HG02759 (cell line): ENCODE measurements at regions not wholly inside any gene's neighbourhood (a gene's known extent, or its start where the extent isn't known, plus 50 kb on each side); places are given as distances from the start of the nearest gene placed in this dataset.

ENCODE experiments used
- ATAC-seq: cut with Tn5 transposase; IDR thresholded peaks from one replicate; pipeline ENCODE4 v1.9.1; 2021; ENCODE audit warnings: mild to moderate bottlenecking, moderate library complexity; ENCODE audit not compliant: unreplicated experiment

DNA sequence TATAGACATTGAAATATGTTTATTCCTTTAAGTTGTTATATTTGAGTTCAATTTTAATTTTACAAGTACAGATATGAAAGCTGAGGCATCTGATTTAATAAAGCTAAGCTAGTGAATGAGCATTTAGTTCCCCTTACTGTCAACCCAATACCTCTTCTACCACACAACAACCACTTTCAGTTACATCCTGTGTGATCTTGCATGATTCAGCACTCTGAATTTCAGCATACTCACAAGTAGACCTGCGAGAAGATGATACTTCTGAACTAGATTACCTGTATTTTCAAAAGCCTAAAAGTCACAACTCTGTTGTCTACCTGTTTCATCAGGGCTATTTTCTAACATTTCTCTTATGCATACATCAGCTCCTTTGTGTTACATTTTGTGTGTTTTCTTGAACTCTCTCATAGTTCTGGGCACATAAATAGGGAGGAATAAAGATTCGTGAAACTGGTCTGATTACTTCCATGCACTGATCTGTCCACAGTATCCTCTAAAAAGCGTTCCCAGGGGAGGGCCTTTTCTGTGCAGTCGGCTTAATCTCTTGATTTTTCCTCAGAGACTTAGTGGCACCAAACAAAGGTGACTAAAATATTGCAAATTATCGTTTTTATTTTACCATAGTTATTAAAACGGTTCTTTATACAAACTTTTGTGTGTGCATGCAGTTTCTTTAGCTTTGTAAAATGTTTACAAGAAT, 2025.5 kb upstream of the NUDT12 start:
- ATAC-seq: no peak

DNA sequence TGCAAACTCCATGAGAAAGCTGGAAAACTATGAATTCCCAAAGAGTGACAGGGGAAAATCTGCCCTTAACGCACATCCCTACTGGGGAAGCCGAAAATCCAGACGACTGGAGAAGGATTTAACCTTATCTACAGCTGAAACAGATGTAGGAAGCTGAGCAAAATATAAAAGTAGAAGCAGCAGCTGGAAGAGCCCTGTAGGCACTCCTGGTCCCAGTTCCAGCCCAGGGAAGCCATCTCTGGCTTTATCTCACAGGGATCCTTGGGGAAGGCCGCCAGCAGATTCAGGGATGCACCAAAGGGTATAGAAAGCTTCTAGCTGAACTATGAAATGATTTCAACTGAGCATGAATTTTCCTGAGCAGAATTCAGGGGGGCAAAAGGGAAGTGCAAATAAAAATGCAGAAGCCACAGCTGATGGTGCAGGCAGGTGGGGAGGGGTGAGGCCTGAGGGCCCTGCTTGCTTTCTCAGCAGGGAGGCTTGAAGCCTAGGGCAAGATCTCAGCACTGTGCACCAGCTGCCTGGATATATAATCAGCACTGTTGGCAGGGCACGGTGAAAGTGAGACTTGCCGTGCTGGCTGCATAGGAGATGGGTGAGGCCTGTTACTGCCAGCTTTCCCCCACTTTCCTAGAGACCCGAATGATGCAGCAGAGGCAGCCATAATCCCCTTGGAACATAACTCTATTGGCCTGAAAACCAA, 2019.5 kb upstream of the NUDT12 start:
- no peak for ATAC-seq

DNA sequence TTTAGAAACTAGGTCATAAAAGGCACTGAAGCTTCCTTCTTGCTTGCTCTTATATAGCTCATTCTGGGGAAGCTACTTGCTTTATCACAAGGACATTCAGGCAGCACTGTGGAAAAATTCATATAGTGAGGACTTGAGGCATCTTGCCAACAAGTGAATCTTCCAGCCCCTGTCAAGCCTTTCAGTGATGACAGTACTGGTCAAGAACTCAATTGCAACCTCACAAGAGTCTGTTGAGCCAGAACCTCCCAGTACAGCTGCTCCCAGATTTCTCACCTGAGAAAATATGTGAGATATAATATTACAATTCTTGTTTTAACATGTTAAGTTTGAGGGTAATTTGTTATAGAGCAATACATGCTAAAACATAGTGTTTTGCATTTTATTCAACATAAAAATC, 2011.0 kb upstream of the NUDT12 start:
- no peak for ATAC-seq

DNA sequence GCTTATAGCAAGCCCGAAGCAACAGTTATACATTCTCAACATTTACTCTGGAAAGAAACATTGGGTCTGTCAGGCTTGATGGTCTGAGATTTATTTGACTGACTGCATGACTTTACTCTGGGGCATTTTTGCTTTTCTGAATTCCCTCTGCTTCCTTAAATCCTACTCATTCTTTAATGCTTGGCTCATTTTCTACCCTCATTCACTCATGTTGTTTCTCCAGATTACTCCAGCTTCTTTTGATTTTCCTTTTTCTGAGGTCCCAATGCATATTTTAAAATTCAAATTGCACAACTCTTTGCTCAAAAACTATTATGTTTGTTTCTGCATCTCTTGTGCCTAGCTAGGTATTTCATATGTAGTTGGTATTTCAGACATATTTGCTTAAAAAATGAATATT, 2002.9 kb upstream of the NUDT12 start:
- no peak for ATAC-seq

DNA sequence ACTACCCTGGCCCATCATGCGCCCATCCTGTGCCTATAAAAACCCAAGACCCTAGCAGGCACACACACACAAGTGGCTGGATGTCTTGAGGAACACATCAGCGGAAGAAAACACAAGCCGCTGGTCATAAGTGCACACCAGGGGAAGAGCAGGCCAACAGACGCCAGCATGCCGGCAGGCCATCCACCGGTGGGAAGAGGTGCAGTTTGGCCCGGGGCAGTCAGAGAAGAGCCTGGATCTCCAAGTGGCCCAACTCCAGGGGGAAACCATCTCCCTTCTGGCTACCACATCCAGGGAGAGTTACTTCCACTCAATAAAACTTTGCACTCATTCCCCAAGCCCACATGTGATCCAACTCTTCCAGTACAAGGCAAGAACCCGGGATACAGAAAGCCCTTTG, 2001.3 kb upstream of the NUDT12 start:
- ATAC-seq: no peak

DNA sequence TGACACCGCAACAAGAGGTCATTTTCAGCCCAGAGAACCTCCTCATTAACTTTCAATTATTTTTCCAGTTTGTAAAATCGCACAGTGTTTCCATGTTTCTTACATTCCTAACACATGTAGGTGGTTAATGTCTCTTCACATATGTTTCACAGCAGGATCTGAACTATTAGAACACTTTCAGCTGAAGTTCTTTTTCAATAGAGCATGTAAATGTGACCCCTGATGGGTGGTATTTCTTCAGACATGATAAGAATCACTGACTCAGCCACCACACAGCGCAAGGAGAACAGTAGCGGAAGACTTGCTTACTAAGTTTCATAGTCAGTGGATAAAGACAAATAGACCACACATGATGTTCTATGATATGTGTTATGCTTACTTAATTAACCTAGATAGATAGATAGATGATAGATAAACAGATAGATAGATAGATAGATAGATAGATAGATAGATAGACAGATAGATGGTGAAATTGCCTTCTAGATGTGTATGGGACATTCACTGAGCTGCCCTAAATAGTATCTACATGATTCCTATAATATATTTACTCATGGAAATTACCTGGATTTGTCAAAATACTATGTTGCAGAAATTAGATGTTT, 1992.1 kb upstream of the NUDT12 start:
- no peak for ATAC-seq

DNA sequence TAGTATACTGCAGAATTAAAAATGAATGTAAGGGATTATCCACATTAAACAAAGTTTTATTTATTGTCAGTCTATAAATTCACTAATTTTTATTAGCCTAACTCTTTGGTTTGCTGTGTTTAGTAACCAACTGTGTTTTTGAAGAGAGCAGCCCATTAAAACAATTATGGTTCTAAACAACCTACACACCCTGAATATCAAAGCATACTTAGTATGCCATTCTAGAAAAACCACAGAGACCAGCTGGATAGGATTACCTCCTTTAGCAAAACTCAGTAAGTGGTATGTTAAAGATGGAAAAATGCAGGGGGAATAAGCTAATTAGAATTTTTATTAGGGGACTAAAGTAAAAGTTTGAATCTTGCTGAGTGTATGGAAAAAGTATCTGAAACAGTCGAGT, 1981.7 kb upstream of the NUDT12 start:
- ATAC-seq: no peak

DNA sequence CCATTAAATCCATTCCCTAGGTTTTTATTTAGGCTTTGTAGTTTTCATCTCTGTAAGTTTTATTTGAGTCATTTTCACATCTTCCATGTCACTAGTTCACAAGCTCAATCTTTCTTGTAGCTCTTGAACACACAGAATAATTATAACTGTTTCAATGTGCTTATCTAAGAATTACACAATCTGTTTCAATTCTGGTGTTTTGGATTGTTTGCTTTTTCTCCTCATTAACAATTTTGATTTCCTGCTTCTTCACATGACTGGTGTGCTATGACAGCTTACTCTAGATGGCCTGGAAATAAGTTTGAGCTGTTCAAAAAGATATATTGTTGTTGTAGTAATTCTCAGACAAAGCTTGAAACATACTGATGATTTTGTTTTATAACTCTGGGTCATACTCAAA, 1974.1 kb upstream of the NUDT12 start:
- ATAC-seq: no peak

DNA sequence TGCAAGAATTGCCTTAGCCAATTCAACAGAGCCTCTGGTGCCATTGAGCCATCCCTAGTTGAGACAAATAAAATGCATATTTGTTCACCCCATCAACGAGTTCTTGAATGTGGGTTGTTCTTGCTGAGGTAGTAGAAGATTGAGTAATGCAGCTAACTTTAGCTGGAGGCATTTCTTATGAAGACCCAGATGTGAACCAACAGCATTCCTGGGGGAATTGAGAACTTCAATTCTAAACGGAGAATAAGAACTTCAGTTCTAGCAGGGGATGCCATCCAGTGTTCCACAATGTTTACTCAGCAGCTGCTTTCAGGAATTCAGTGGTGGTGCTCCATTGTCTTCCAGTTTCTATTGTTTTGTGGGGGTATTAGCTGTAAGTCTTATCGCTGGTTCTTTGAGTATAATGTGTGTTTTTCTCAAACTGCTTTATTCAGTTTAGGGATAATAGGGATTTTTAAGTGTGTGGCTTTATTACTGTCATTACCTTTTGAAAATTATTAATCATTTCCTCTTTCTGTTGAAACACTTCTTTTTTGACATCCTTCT, 1968.2 kb upstream of the NUDT12 start:
- ATAC-seq: no peak

DNA sequence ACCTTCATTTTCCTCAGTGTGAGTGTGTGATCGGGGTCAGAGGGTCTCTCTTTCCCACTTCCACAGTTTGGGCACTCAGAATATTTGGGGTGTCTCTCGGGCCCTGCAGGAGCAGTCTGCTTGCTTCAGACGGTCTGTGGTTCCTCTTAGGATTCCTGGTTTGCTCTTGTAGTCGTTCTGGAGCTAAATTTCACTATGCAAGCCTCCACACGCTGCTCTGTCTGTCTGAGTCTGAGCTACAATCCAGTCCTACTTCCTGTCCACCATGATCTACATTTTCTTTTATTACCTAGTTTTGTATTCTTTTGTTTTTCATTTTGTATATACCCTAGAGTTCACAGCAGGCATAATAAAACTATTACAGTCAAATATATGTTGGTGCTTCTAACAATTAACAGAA, 1967.3 kb upstream of the NUDT12 start:
- no peak for ATAC-seq

DNA sequence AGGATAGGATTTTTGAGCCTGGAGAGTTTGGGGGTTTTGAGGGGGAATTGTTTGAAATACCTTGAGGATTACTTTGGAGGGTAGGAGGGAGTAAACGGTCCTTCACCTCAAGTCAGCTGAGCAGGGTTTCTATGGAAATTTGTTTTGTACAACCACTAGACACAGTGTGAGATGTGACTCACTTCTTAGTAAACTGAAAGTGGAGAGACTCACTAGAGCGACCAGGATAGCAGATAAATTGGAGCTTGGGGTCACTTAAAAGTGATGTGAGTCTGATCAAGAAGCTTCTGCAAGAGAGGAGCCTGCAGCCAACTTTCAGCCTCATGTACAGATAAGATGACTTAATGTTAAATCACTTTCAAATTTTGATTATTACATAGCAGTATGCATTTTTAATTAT, 1945.9 kb upstream of the NUDT12 start:
- ATAC-seq: no peak

DNA sequence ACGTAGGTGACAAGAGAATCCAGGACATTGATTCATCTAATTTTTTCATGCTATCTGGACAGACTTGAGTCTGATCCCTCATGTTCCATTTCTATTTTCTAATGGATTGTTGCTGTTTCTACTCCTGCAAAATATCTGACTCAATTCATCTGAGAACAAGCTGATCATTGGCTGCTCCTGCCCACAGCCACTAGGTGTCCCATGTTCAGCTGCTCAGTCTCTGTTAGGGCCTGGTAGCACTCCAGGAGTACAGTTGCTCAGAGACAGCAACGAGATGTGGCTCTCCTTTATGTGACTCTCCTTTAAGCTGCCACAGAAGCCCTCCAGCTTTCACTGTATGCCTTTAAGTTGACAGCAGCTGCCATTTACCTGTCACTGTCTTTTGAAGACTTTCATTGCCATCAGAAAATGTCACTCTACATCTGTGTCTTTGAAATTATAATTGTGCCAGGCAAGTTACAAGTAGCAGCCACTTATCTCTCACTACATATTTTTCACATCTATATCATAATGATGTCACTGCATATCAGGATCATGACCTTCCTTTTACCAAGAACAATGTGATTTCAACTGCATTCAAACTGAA, 1944.2 kb upstream of the NUDT12 start:
- no peak for ATAC-seq

DNA sequence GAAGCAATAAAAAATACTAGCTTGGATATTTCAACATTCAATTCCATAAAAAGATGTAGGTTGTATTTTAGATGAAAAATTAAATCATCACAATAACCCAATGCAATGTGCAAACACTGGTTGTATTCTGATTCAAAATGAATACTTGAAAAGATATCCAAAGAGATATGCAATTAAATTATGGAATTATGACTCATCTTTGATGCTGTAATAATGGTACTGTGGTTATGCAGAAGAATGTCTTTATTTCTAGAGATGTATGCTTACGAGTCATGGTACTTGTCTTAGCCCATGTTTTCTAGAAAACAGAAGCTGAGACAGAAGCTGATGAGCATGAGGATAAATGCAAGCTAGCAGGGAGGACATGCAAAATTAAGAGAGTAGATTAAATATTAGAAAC, 1941.4 kb upstream of the NUDT12 start:
- no peak for ATAC-seq

DNA sequence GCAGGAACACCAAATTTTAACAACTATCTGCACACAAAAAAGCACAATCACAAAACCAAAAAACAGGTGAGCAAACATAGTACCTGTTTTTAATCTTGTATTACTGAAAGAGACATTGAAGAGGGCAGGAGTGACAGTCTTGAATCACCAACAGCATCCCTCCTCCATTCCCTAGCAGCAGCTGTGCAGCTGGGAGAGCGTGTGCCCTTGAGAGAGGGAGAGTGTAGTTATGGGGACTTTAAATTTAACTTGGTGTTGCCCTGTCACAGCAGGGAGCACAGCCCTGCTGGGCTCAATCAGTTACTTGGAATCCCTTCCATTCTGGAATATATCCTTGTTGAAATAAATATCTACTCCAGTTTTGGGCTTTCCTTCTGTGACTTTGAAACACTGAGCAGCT, 1938.7 kb upstream of the NUDT12 start:
- ATAC-seq: no peak

DNA sequence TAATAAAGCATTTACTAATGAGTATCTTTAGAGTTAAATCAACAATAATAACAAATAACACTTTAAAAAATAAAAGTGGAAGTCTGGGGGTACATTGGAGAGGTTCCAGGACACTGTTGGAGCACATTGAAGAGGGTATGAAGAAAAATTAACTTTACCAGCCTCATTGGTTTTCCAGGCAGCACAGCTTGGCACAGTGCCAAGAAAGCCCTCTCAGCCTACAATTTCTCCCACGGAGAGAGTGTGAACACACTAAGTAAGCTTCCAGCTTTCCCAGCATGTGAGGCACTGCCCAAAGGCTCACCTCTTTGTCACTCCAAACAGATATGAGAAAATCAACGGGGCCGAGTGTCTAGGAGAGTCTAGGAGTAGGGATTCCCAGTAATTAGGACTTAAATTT, 1912.8 kb upstream of the NUDT12 start:
- ATAC-seq: no peak

DNA sequence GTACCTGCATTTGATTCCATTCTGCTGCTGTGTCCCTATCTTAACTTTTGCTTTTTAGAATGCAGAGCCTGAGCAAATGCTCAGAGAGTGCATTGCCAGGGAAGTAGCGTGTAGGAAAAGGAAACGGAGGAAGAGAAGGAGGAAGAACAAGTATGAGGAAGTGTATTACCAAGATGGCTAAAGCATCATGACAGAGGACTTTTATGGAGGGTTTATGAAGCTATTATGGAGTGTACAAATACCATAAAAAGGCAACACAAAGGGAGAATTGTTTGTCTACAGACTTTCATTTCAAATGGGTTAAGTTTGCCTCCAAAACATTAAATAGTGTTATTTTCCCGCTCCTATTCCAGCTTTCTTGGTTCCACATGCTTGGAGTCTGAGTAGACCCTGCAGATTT, 1899.8 kb upstream of the NUDT12 start:
- ATAC-seq: no peak

DNA sequence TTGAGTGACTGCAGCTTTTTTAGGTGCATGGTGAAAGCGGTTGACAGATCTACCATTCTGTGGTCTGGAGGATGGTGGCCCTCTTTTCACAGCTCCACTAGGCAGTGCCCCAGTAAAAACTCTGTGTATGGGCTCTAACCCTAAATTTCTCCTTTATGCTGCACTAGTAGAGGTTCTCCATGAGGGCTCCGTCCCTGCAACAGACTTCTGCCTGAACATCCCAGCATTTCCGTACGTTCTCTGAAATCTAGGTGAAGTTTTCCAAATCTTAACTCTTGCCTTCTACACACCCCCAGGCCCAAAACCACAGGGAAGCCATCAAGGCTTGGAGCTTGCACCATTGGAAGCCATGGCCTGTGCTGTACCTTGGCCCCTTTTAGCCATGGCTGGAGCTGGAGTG, 1898.1 kb upstream of the NUDT12 start:
- ATAC-seq: no peak

DNA sequence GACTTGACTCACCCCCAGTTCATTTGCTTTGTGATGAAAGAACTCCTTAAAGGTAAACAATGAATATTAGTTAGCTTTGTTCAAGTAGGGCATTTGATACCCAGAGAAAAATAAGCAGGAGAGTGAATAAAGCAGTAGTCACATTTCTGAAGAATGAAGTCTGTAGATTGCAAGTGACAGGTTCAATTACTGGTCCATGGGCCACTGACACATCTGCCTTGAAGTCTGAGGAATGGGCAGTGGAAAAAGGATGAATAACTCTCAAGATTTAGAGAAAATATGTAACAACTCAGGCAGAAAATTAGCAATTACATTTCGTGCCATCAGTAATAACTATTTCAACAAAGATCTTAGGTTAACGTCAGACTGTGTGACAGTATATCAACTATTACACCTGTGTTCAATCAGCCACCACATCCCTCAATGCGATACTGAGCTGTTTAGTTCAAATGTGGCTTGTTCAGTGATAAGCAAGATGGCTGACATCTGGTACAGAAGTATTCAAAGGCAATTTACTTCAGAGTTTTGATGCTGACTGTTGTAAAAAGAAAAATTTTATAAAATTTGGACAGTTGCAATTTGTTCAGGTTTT, 1890.7 kb upstream of the NUDT12 start:
- ATAC-seq: no peak

DNA sequence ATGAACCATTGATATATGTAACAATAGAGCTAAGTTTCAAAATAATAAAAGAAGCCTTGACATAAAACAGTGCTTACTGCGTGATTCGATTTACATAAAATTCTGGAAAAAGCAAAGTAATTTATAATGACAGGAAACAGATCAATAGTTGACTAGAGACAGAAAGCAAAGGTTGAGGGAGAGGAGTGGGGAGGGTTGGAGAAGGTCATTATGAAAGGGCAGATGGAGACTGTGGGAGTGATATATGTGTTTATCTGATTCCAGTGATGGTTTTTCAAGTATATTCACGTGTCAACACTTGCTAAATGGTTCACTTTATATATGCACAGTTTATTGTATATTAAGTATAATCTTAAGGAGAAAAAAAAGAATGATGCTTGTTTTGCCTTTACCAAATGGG, 1885.7 kb upstream of the NUDT12 start:
- no peak for ATAC-seq

DNA sequence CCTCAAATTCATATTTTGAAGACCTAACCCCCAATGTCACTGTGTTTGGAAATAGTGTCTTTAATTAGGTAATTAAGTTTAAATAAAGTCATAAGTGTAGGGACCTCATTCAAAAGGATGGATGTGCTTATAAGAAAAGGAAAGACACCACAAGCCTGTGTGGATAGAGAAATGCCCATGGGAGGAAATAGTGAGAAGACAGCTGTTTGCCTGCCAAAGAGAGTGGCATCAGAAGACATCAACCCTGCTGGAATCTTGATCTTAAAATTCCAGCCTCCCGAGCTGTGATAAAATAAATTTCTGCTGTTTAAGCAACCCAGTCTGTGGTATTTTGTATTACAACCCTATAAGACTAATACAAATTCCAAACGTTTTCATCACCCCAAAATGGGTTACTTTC, 1867.9 kb upstream of the NUDT12 start:
- no peak for ATAC-seq
